Urothelium cell line (cell line): ENCODE measurements at regions not wholly inside any gene's neighbourhood (a gene's known extent, or its start where the extent isn't known, plus 50 kb on each side); places are given as distances from the start of the nearest gene placed in this dataset.

ENCODE experiments used
- DNase-seq: peaks from one replicate; pipeline ENCODE4 v3.0.0; 2011; ENCODE audit warnings: low spot score, mixed read lengths
- FAIRE-seq: peaks from 2 replicates; lab custom pipeline; 2011; peaks lifted over from hg19 to GRCh38; lab: Jason Lieb, UNC

GRCh38 chrX:112163906-112164305 lies 81.3 kb upstream of the TRPC5 start:
- no peak for DNase-seq
- no peak for FAIRE-seq

GRCh38 chrX:112148397-112148796 lies 65.8 kb upstream of the TRPC5 start:
- FAIRE-seq (no peak), DNase-seq (no peak)

GRCh38 chrX:112147206-112147605 lies 64.6 kb upstream of the TRPC5 start:
- DNase-seq (peak; percentile 0), FAIRE-seq (no peak)

GRCh38 chrX:112137276-112137675 lies 54.7 kb upstream of the TRPC5 start:
- FAIRE-seq (no peak), DNase-seq (no peak)
